GM21367 (cell line): ENCODE measurements at regions not wholly inside any gene's neighbourhood (a gene's known extent, or its start where the extent isn't known, plus 50 kb on each side); places are given as distances from the start of the nearest gene placed in this dataset.

Experiments used
- ATAC-seq: cut with Tn5 transposase; IDR thresholded peaks from one replicate; pipeline ENCODE4 v1.9.1; 2021; ENCODE audit not compliant: unreplicated experiment

DNA sequence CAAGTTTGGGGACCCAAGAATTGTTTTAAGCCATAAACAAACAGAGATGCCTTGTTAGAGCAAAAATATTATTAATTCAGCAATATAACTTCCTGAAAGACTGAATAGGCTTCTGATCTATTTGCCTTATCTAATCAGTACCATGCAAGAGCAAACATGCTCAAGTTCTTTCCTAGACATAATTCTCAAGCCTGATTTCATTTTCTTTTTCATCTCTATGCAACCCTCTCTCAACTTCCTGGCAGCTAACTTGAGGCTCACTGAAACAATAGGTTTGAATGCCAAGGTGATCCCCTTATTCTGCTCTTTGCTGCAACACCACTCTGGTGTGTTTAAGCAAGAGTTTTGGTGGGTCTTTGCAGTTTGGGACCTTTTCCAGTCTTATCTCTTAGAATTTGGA is 230.9 kb upstream of the CD96 start:
- ATAC-seq, result no peak

DNA sequence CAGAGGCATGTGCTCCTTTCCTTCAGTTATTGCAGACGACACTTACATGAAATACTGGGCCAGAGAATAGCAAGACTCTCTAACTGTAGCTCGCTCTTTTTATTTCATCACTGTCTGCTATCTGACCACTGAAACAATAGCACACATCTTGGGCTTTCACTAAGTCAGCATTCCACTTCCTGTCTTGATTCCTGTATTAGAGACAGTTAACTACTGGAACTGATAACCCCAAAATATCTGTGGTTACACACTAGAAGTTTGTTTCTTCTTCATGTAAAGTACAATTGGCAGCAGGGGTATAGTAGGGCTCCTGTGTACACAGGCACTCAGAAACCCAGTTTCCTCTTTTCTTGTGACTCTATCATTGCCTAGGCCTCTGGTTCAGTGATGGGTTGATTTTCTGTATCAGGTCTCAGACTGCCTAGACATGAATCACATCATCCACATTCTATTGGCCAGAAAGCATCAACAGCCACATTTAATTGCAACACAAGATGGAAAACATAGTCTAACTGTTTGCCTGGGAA is 230.2 kb upstream of the CD96 start:
- ATAC-seq, result peak; percentile 95

DNA sequence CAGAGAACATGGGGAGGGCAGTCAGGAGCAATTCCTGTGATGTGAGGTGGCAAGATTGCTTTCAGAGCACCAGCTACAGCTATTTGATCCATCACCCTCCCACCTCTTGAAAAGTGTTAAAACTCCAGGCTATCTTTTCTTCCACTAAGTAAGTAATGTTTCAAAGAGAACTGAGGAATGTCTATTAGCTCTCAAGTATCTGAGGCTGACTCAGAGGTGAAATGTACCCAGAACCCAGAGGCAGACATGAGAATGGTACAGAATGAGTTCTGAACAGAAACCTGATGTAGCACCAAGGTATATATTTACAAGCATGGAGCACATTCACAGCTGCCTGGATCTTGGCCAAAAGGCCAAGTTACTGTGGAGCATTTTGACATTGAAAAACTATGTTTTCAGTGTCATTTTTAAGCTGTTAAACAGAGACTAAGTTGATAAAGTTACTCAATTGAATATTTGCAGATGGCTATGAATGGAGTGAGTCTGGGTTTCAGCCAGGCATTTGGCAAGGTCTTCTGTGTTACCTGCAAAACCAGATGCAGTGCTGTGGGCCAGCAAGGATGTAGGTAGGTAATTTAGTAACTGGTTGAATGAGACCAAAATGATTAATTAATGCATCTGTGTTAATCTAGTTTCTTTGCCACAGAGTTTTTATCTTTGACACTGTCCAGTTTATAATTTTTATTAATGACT is 227.7 kb upstream of the CD96 start:
- ATAC-seq, result no peak

DNA sequence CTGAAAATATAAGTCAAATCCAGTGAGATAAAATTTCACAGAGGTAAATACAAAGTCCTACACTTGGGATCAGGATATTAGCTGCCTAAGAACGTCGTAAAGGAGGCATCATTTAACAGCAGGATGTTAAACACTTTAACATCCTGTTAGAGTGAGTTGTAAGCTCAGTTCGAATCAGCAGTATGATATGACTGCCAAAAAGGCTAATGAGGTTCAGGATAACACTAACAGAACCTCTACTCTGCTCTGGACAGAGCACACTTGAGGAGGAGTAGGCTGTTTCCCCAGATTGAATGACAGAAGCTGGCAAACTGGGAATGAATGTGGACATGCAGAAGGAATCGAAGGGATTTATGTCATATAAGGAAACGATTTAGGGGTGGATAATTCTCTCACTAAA is 227.1 kb upstream of the CD96 start:
- no peak for ATAC-seq

DNA sequence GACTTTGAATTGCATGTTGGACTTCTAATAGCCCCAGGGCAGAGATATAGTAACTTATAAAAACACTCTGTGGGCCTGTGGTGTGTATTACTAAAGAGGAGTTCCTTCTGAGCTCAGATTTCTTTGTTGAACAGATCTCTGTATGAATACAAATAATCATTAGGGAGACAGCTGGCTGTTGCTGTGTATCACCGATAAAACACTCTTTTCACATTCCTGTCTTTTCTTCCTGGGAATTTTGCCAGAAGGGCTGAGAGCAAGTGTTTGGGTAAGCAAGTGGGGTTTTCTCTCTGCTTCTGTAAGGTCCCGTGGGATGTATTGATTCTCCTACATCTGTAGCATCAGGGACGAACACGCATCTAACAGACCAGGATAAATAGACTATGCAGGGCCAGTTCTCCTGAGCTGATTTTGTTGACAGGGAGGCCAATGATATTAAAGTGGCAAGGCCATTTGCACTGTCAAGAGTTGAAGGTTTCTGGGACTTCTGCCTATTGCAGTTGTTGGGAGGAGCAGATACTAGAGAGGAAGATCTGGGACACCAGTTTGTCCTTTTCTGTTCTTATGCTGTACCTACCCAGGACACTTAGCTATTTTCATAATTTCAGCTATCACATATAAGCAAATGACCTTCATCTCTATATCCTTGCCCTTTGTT is 225.9 kb upstream of the CD96 start:
- no peak for ATAC-seq

DNA sequence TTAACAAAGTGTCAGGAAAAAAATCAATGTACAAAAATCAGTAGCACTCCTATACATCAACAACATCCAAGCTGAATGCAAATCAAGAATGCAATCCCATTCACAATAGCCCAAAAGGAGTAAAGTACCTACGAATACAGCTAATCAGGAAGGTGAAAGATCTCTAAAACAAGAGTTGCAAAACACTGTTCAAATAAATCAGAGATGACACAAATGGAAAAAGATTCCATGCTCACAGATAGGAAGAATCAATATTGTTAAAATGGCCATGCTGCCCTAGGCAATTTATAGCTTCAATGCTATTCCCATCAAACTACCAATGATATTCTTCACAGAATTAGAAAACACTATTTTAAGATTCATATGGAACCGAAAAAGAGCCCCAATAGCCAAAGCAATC is 223.7 kb upstream of the CD96 start:
- ATAC-seq, result no peak

DNA sequence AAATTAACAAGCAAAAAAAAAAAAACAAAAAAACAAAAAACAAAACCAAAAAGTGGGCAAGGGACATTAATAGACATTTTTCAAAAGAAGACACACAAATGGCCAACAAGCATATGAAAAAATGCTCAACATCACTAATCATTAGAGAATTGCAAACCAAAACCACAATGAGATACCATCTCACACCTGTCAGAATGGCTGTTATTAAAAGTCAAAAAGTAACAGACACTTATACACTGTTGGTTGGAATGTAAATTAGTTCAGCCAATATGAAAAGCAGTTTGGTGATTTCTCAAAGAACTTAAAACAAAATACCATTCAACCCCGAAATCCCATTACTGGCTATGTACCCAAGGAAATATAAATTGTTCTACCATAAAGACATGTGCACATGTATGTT is 222.4 kb upstream of the CD96 start:
- ATAC-seq, result no peak

DNA sequence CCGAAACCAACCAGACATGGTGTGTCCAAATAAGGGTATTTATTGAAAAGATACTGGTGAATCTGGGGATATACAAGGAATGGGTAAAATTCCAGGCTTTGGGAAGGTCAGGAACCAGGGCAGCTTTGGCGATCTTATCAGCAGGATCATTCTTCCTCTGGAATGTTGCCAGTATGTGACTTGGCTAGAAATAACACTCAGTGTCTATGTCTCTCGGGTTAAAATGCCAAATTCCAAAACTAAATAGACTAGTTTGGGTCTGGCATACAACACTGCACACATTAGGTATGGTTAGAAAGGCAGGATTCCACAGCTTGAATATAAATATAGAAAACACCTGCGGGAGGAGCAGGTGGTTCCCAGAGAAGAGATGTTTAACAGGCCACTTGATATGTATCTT is 220.2 kb upstream of the CD96 start:
- no peak for ATAC-seq

DNA sequence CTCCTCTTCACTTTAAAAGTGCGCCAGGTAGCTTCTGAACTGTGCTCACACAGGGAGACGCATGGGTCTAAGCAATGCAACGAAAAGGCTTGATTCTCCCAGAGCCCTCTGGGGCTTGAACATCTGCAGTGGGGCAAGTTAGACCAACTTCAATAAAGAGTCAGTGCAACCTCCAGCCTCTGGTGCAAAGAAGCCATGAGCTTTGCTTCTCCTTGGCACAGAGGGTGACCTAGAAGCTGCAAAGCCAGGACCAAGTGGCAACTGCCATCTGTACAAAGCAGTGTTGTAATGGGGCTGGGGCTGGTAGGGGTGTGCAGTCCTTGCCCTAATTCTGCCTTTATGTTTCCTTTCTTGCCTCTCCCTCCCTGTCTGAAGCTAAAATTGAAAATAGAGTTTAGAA is 219.0 kb upstream of the CD96 start:
- ATAC-seq, result no peak

DNA sequence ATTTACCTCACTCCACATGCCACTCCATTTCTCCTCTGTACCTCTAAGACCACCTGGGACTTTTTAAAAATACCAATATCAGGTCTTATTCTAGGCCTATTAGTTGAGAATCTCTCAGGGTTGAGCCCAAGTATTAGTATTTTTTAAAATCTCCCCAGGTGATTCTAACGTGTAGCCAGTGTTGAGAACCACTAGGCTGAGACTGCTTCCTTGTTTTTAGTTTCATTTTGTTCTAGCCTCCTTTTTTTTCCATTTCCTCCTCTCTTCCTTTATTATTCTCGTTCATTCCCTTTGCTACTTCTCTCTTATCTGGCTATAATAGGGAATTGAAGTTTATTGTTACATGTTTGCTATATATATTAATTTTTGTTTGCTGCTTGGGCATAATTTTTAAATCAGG is 217.8 kb upstream of the CD96 start:
- no peak for ATAC-seq

DNA sequence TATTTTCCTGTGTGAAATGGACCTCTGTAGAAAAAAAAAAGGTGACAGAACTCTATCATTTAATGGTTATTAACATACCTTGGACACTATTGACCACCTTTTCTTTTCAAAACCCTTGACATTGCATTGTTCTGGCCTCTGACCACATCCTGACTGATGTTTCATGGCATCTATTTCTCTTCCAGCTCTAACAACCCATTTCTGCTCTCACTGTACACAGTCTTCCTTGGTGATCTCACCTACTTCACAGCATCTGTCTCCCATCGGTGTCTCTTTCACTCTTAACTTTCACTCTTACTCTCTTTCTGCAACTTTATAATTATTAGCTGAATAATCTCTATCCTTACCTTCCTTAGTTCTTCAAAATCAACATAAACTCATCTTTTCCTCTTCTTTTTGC is 217.4 kb upstream of the CD96 start:
- ATAC-seq, result peak; percentile 57

DNA sequence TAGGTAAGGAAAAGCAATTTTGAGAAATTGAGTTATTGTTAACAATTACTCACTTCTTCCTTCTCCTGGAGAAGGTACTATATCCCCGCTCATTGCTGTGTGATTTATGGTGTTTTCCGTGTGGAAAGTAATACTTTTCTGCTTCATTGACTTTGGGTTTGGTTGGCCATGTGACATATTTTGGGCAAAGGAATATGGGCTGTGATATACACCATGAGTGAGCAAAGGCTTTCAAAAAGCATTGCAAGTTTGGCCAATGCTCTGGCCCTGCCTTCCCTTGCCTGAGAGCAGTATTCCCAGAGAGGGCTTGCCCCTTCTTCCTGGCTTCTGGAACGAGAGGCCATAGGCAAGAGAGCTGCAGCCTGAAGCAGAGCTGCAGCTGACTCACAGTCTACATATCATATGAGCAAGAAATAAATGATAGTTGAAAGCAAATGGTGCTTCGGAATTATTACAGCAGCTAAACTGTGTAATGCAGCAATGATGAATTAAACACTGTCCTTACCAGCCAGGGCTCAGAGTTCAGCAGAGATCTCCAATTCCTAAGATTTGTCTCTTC is 216.8 kb upstream of the CD96 start:
- ATAC-seq, result no peak

DNA sequence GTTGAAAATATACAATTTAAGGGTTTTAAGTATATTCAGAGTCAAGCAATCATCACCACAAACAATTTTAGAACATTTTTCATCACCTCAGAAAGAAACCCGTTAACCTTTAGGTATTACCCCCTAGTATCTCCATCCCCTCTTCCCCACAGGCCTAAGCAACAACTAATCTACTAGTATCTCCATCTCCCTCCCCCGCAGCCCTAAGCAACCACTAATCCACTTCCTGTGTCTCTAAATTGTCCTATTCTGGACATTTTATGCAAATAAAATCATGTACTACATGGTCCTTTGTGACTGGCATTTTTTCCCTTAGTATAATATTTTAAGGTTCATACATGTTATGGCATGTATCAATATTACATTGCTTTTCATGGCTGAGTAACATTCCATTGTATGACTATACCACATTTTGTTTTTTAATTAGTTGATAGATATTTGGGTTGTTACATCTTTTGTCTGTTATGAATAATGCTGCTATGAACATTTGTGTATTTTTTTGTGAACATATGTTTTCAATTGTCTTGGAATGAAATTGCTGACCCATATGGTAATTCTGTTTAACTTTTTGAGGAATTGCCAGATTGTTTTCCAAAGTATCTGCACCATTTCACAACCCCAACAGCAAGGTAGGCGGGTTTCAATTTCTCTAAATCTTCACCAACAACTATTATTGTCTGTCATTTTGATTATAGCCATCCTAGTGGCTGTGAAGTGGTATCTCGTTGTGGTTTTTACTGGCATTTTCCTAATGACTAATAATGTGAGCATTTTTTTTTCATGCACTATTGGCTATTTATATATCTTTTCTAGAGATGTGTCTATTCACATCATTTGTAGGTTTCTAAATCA is 215.6 kb upstream of the CD96 start:
- ATAC-seq, result no peak

DNA sequence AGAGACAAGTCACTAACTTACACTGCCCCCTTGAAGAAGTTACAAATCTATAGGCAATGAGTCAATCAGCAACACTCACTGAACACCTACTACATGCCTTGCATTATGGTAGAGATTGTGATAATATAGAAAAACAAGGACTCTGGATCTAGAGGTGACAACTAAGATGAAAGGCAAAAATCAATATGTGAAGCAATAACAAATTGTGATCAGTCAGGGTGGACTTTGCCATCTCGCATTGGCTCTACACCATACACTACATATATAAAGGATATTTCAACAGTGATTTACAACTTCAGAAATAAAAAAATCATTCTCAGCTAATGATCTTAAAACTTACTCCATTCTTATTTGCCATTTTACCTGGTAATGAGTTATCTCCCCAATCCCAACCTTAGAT is 210.7 kb upstream of the CD96 start:
- no peak for ATAC-seq

DNA sequence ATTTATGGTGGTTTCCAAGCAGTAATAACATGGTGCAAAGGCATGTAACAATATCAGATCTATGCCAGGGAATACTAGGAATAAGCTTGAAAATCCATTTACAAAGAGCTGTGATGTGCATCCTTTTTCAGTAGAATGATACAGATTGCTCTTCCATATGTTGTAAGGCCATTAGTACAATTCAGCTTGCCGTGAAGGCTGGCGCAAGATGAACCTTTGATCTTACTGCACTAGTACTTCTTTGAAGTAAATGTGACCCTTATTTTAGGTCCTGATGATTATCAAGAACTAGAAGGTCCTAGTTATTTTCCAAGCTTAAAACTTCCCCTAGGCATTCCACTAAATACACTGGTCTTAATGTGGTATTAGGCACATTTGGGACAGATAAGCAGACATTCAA is 210.1 kb upstream of the CD96 start:
- ATAC-seq, result no peak

DNA sequence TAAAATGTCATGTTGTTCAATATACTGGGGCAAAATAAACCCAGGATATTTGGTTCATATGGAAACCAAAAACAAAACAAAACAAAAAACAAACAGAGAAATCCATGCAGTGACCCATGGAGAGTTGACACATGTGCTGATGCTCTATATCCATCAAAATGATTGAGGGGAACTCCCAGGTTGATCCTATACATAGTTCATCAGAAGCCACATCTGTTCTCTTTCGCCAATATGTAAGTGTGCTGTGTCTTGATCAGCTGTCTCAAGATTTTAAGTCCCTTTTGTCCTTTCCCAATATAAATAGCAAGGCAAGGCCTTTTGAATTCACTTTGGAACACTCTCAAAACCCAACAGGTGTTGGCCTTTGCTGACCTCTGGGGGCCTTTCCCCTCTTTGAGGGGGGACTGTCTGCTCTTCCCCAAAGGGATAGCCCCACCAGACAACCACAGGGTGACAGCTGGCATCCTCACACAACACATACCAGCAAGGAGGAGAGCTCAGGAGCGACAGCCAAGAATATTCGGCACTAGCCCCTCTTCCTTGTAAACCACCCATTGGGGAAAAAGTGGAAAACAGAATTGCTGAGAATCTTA is 209.4 kb upstream of the CD96 start:
- ATAC-seq, result no peak

DNA sequence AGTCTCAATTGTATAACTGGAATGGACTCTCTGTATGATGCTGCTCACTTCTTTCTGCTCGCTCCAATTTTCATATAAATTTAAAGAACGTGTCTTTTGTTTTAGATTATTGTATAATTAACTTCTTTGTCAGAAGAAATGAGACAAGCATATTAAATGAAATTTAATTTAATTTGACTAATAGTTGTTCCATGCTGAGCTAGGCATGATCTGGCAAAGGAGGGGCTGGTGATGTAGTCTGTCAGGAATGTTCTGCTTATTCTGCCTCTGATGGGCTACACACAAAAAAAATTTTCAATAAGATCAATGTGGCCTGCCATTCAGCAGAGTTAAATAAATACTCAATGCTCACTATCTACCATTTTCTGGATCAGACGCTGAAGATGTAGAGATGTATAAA is 208.4 kb upstream of the CD96 start:
- ATAC-seq, result no peak

DNA sequence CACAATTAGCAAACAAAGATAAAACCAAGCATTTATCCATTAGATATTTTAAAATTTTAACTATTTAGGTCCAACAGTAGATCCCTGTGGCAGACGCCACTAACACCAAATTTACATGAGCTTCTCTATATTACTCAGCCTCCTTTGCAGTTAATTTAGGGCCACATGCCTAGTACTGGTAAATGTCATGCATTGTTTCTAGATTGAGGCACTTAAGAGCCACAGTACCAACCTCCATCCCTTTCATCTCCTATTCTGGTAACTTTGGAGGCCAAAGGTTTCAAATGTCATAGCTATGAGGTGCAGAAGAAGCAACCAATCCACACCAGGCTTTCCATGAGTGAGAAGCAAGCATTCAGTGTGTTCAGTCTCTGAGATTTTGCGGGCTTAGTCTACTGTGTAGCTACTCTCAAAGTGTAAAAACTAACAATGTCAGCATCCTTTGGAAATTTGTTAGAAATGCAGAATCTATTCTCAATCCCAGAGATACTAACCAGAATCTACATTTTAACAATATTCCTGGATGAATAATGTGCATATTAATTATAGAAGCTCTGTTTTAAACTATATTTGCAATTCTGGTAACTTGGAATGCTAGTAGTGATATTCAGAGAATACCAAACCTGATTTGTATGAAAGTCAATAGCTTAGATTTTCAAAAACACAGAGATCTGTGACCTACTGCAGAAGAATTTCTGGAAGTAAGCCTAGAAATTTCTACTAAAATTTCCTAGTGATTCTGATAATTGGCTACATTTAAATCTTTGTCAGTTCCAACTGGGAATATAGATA is 206.3 kb upstream of the CD96 start:
- no peak for ATAC-seq

DNA sequence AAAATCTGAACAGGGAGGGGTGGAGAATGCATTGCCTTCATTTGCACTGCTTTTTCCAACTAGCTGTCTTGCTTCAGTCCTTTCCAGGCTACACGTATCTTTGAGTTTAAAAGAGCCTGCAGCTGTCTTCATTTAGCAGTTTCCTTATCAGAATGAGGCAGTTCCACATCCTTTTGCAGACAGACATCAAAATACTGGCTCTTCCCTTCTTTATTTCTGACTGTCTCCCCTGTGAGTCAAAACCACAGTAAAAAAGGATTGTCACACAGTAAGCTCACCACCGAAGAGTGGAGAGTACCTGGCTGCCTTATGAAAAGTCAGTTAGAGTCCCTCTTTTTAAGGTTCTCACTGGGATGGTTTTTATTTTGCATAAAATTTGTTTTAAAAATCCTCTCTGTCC is 205.5 kb upstream of the CD96 start:
- ATAC-seq, result no peak

DNA sequence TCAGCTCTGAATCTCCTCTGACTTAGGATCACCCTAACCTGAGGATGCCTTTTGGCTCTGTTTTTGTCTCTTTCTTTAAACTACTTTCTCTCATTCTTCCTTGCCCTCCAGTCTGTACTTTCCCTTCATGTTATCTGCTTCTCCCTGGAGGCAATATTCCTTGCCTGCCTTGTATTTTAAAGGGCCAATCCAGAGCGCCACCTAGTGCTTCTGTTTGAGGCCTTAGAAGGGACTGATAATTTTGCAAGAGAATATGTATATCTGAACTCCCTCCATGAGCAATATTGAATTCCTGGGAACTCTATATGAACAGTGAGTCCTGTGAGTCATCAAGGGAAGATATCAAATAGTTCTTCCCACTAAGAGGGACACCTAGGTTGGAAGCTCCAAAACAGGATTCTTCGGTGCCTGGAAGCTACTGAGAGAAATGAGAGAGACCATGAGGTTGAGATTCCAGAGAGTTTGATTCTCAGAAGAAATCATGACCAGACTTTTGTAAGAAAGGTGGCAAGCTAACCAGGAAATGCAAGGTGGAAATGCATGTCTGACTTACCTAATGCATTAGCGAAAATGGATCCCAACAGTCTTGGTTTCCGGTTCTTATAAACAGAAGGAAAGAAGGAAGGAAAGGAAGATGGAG is 203.8 kb upstream of the CD96 start:
- no peak for ATAC-seq
